ENCODE measurements at regions not wholly inside any gene's neighbourhood (a gene's known extent, or its start where the extent isn't known, plus 50 kb on each side); places are given as distances from the start of the nearest gene placed in this dataset.

- Mint-ChIP-seq H3K27ac (no peak overlapping the region), H3K4me1 (peaks cover 12% of the 10 kb centered on the region), H3K27me3 (ENCODE audit: insufficient read depth) (no peaks in the 10 kb centered on the region), H3K36me3 (ENCODE audit: low read depth) (no peaks in the 10 kb centered on the region), H3K9me3 (no peaks in the 10 kb centered on the region), H3K4me3 (no peak overlapping the region)
- TF ChIP-seq CTCF (conservative IDR thresholded peaks at IDR 0.05), result no peak
- Histone ChIP-seq H3K27ac (ENCODE audit: low read depth, low read length) (no peak overlapping the region), H3K9me3 (ENCODE audit: control insufficient read depth, low read length) (no peaks in the 10 kb centered on the region), H3K27me3 (ENCODE audit: control insufficient read depth, insufficient read depth, low read length, poor library complexity, severe bottlenecking) (no peaks in the 10 kb centered on the region), H3K4me1 (ENCODE audit: control insufficient read depth, insufficient read depth, low read length) (peaks cover 24% of the 10 kb centered on the region), H3K9ac (ENCODE audit: extremely low read depth, low read length, poor library complexity, severe bottlenecking) (no peak overlapping the region), H3K4me3 (ENCODE audit: low read length) (no peak overlapping the region), H3K36me3 (ENCODE audit: control insufficient read depth, insufficient read depth, low read length) (no peaks in the 10 kb centered on the region)
- 95 to 100% methylated on average over 3 of the region's 3 CpGs for WGBS, 2 experiments (ENCODE audit: insufficient coverage in 1 of 2, insufficient read length in 1 of 2)
- DNase-seq, result no peak
These were observed 128.8 kb upstream of the ARHGAP28 start for GRCh38 chr18:6600667-6601167.

- H3K4me3 Mint-ChIP-seq, result no peak overlapping the region
- no peaks in the 10 kb centered on the region for H3K9me3 Mint-ChIP-seq
- WGBS, 2 experiments (ENCODE audit: insufficient coverage in 1 of 2, insufficient read length in 1 of 2), result 96 to 98% methylated on average over 6 of the region's 6 CpGs
These were observed 128.3 kb upstream of the ARHGAP28 start for GRCh38 chr18:6601241-6601640.

GRCh38 chr18:6602365-6602764, 127.2 kb upstream of the ARHGAP28 start:
- Mint-ChIP-seq H3K9me3 (no peaks in the 10 kb centered on the region), H3K36me3 (ENCODE audit: low read depth) (no peaks in the 10 kb centered on the region), H3K4me3 (no peak overlapping the region), H3K27ac (no peak overlapping the region), H3K27me3 (ENCODE audit: insufficient read depth) (no peaks in the 10 kb centered on the region), H3K4me1 (peaks cover 23% of the 10 kb centered on the region)
- TF ChIP-seq CTCF (conservative IDR thresholded peaks at IDR 0.05), result no peak
- no peak overlapping the region for H3K27ac ChIP-seq (ENCODE audit: low read depth, low read length)
- H3K4me3 ChIP-seq (ENCODE audit: low read length), result no peak overlapping the region
- H3K27me3 ChIP-seq (ENCODE audit: control insufficient read depth, insufficient read depth, low read length, poor library complexity, severe bottlenecking), result no peaks in the 10 kb centered on the region
- H3K9me3 ChIP-seq (ENCODE audit: control insufficient read depth, low read length), result no peaks in the 10 kb centered on the region
- peaks cover 20% of the 10 kb centered on the region for H3K4me1 ChIP-seq (ENCODE audit: control insufficient read depth, insufficient read depth, low read length)
- DNase-seq, result no peak
- H3K36me3 ChIP-seq (ENCODE audit: control insufficient read depth, insufficient read depth, low read length), result no peaks in the 10 kb centered on the region
- H3K9ac ChIP-seq (ENCODE audit: extremely low read depth, low read length, poor library complexity, severe bottlenecking), result no peak overlapping the region
- 94 to 98% methylated on average over 4 to 5 of the region's 5 CpGs for WGBS, 2 experiments (ENCODE audit: insufficient coverage in 1 of 2, insufficient read length in 1 of 2)

More at GRCh38 chr18:6601241-6601640, 128.3 kb upstream of the ARHGAP28 start:
- Histone ChIP-seq H3K9me3 (ENCODE audit: control insufficient read depth, low read length) (no peaks in the 10 kb centered on the region), H3K27me3 (ENCODE audit: control insufficient read depth, insufficient read depth, low read length, poor library complexity, severe bottlenecking) (no peaks in the 10 kb centered on the region), H3K4me3 (ENCODE audit: low read length) (no peak overlapping the region), H3K36me3 (ENCODE audit: control insufficient read depth, insufficient read depth, low read length) (no peaks in the 10 kb centered on the region), H3K4me1 (ENCODE audit: control insufficient read depth, insufficient read depth, low read length) (peaks cover 21% of the 10 kb centered on the region), H3K9ac (ENCODE audit: extremely low read depth, low read length, poor library complexity, severe bottlenecking) (no peak overlapping the region), H3K27ac (ENCODE audit: low read depth, low read length) (no peak overlapping the region)
- H3K4me1 Mint-ChIP-seq, result peaks cover 13% of the 10 kb centered on the region
- H3K36me3 Mint-ChIP-seq (ENCODE audit: low read depth), result no peaks in the 10 kb centered on the region
- TF ChIP-seq CTCF (conservative IDR thresholded peaks at IDR 0.05), result no peak
- no peak overlapping the region for H3K27ac Mint-ChIP-seq
- DNase-seq, result no peak
- H3K27me3 Mint-ChIP-seq (ENCODE audit: insufficient read depth), result no peaks in the 10 kb centered on the region
